Eye (tissue), 1 donor: ENCODE measurements at regions not wholly inside any gene's neighbourhood (a gene's known extent, or its start where the extent isn't known, plus 50 kb on each side); places are given as distances from the start of the nearest gene placed in this dataset.
A peak's percentile ranks its signal among the peaks of the same experiment; 100 is the strongest.
"Not testable (repeated sequence)": the region's sequence is repeated elsewhere in the genome, so short reads cannot be mapped to it uniquely, and the experiment has no call there.

ENCODE experiments used
- DNase-seq: peaks from one replicate; pipeline ENCODE4 v3.0.0-alpha.2; 2015

- DNase-seq: no peak
Measured at GRCh38 chr4:170388255-170388654, 298.5 kb upstream of the AADAT start.

GRCh38 chr4:170386971-170387370 lies 297.2 kb upstream of the AADAT start:
- no peak for DNase-seq

- no peak for DNase-seq
Measured at GRCh38 chr4:170386511-170386910, 296.8 kb upstream of the AADAT start.

- DNase-seq: no peak
Measured at GRCh38 chr4:170374770-170375169, 285.0 kb upstream of the AADAT start.

GRCh38 chr4:170348945-170349344 lies 259.2 kb upstream of the AADAT start:
- DNase-seq: no peak

- not testable (repeated sequence) for DNase-seq
Measured at GRCh38 chr4:170347191-170347590, 257.4 kb upstream of the AADAT start.

- no peak for DNase-seq
Measured at GRCh38 chr4:170339522-170339921, 249.8 kb upstream of the AADAT start.

GRCh38 chr4:170336238-170336775 lies 246.6 kb upstream of the AADAT start:
- no peak for DNase-seq

- no peak for DNase-seq
Measured at GRCh38 chr4:170325599-170325998, 235.8 kb upstream of the AADAT start.

GRCh38 chr4:170323623-170324022 lies 233.9 kb upstream of the AADAT start:
- no peak for DNase-seq

GRCh38 chr4:170307182-170307581 lies 217.4 kb upstream of the AADAT start:
- DNase-seq: no peak

GRCh38 chr4:170306208-170306607 lies 216.5 kb upstream of the AADAT start:
- DNase-seq: no peak

GRCh38 chr4:170305627-170306026 lies 215.9 kb upstream of the AADAT start:
- no peak for DNase-seq

GRCh38 chr4:170281027-170281426 lies 191.3 kb upstream of the AADAT start:
- no peak for DNase-seq

- no peak for DNase-seq
Measured at GRCh38 chr4:170278460-170278859, 188.7 kb upstream of the AADAT start.

GRCh38 chr4:170274616-170275015 lies 184.9 kb upstream of the AADAT start:
- no peak for DNase-seq

GRCh38 chr4:170272959-170273358 lies 183.2 kb upstream of the AADAT start:
- DNase-seq: no peak

- no peak for DNase-seq
Measured at GRCh38 chr4:170271723-170272122, 182.0 kb upstream of the AADAT start.

- DNase-seq: no peak
Measured at GRCh38 chr4:170270628-170271027, 180.9 kb upstream of the AADAT start.

- no peak for DNase-seq
Measured at GRCh38 chr4:170269950-170270349, 180.2 kb upstream of the AADAT start.

GRCh38 chr4:170259631-170260153 lies 169.9 kb upstream of the AADAT start:
- DNase-seq: peak; percentile 98

GRCh38 chr4:170256807-170257206 lies 167.1 kb upstream of the AADAT start:
- no peak for DNase-seq

GRCh38 chr4:170248576-170248975 lies 158.8 kb upstream of the AADAT start:
- no peak for DNase-seq

- no peak for DNase-seq
Measured at GRCh38 chr4:170248029-170248428, 158.3 kb upstream of the AADAT start.

- DNase-seq: no peak
Measured at GRCh38 chr4:170247596-170247995, 157.8 kb upstream of the AADAT start.
